ENCODE measurements at regions not wholly inside any gene's neighbourhood (a gene's known extent, or its start where the extent isn't known, plus 50 kb on each side); places are given as distances from the start of the nearest gene placed in this dataset.

DNA sequence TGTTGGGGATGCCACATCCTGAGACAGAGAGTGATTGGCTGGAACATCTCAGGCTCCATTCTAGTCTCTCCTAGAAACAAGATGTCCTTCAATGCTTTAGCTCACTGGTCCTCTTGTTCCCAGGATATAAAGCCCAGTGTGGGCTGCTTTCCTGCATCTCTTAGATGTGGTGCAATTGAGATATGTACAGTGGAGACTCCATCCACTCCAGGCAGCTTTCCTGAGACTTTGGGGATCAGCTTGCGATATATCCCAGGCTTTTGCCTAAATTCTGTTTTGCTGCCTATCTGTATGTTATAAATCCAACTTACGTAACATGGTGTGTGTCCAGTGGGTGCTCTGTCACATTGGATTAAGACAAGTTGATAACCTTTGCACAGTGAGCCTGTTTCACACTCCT, 264.9 kb downstream of the SUCLG1 start:
- no peak for TF ChIP-seq POLR2A (IDR thresholded peaks at IDR 0.05; ENCODE audit: low read length)
- no peak for TF ChIP-seq GATA1 (IDR thresholded peaks at IDR 0.05; ENCODE audit: low read depth, low read length)
